Panc1 (cell line): ENCODE measurements at regions not wholly inside any gene's neighbourhood (a gene's known extent, or its start where the extent isn't known, plus 50 kb on each side); places are given as distances from the start of the nearest gene placed in this dataset.

Experiments used
- ATAC-seq: fragments of 200-7000 bp; cut with Tn5 transposase; 2 replicates; pipeline ENCODE4 v1.9.1; 2020; ENCODE audit warnings: mild to moderate bottlenecking, moderate library complexity
- BruUV-seq: library from RNA; stranded (reverse); fragments of 400-500 nt; replicated peaks from 2 replicates; lab custom pipeline; 2021; lab: Mats Ljungman, UMichigan
- CTCF ChIA-PET: fragments of 300-600 bp; sonication (Branson Sonifier 250); formaldehyde crosslinking; loops from one replicate; lab custom pipeline; 2022; ENCODE audit warnings: antibody characterized with exemption; lab: Charles Lee
- POLR2A ChIA-PET: fragments of 300-600 bp; sonication (Branson Sonifier 250); formaldehyde crosslinking; loops from one replicate; lab custom pipeline; 2022; ENCODE audit warnings: antibody characterized with exemption; lab: Charles Lee
- DNase-seq: peaks from one replicate; pipeline ENCODE4 v3.0.0-alpha.2; 2010; ENCODE audit warnings: low read depth, low spot score
- H3K27ac ChIP-seq: 2 replicates; pipeline ENCODE4 v1.5.1; 2011; ENCODE audit warnings: mild to moderate bottlenecking, low read length, inconsistent platforms
- H3K27me3 ChIP-seq: fragments of 200-500 bp; sonication (Bioruptor generic); 2 replicates; pipeline ENCODE4 v1.6.0; 2014; ENCODE audit warnings: low read length, inconsistent platforms; ENCODE audit not compliant: control insufficient read depth, insufficient read depth
- H3K36me3 ChIP-seq: fragments of 200-500 bp; sonication (Bioruptor generic); 2 replicates; pipeline ENCODE4 v1.5.1; 2014; ENCODE audit warnings: inconsistent platforms, mild to moderate bottlenecking, low read length, moderate library complexity; ENCODE audit not compliant: control insufficient read depth, insufficient read depth
- H3K4me1 ChIP-seq: 2 replicates; pipeline ENCODE4 v1.5.1; 2011; ENCODE audit warnings: inconsistent platforms, mild to moderate bottlenecking, low read length, moderate library complexity; ENCODE audit not compliant: control insufficient read depth, insufficient read depth
- H3K4me3 ChIP-seq, 2 experiments: 2 replicates each; pipeline ENCODE4 v1.5.1; 2011 to 2012; ENCODE audit warnings: low read depth in 2 of 2, low read length in 2 of 2, mild to moderate bottlenecking in 2 of 2, inconsistent platforms in 1 of 2, moderate library complexity in 1 of 2
- H3K9me3 ChIP-seq: fragments of 200-500 bp; sonication (Bioruptor generic); 2 replicates; pipeline ENCODE4 v1.5.1; 2014; ENCODE audit warnings: low read depth, mild to moderate bottlenecking, inconsistent platforms, low read length, moderate library complexity; ENCODE audit not compliant: control insufficient read depth, insufficient read depth
- POLR2AphosphoS5 ChIP-seq: IDR thresholded peaks from 2 replicates; pipeline ENCODE4 v1.6.1; 2012; ENCODE audit warnings: mild to moderate bottlenecking, low read depth, low read length, moderate library complexity
- SIN3A ChIP-seq: IDR thresholded peaks from 2 replicates; pipeline ENCODE4 v1.6.1; 2012; ENCODE audit warnings: low read depth, mild to moderate bottlenecking, low read length, moderate library complexity, borderline replicate concordance; ENCODE audit not compliant: insufficient read depth
- TCF7L2 ChIP-seq: IDR thresholded peaks from 2 replicates; pipeline ENCODE4 v1.6.1; 2011; ENCODE audit warnings: mild to moderate bottlenecking, low read depth, low read length, inconsistent platforms
- in situ Hi-C: cut with HindIII; loops from 2 replicates; pipeline ENCODE4 v1.10.0; 2016; ENCODE audit warnings: low sequenced_read_pairs, low pct_unique_long_range_greater_than_20kb
- intact Hi-C: fragments of 100-400 bp; cut with micrococcal nuclease; formaldehyde crosslinking; loops from one replicate; pipeline ENCODE4 v1.10.0; 2022; ENCODE audit not compliant: unreplicated experiment
- TF ChIP-seq, protein P1 (sequence below), 2 experiments: IDR thresholded peaks; 2 replicates each; pipeline ENCODE4 v1.6.1; 2011 to 2012; ENCODE audit warnings: low read depth in 2 of 2, control low read depth in 1 of 2, low read length in 1 of 2, mild to moderate bottlenecking in 1 of 2, moderate library complexity in 1 of 2; ENCODE audit not compliant: insufficient read depth in 1 of 2
- TF ChIP-seq, protein P2 (sequence below): fragments of 450-650 bp; IDR thresholded peaks from 2 replicates; pipeline ENCODE4 v1.5.1; 2017; ENCODE audit warnings: mild to moderate bottlenecking

DNA sequence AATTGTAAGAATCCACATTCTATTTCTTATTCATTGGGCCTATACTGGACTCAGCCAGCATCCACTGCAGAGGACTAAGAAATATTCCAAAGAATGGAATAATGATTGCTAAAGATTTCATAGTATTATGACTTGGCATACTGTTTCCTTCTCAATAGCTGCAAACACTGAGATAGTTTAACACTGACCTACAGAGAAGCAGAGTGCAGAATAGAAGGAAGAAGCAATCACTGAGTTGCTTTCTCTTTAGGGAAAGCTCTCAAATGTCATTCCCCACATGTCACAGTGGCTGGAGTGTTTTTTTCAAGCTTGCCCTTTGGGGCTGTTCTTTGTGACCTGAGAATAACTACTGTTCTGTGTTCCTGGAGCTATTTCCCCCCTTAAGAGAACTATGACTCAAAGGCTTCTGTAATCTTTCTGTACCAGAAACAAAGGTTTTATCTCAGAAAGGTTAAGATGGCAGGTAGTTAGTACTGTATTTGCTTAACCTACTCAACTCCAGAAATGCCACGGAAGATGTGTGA, 243.6 kb upstream of the LUZP2 start:
- CTCF ChIA-PET: no interaction called here
- no peak overlapping the region for H3K27ac ChIP-seq
- no peak for TF ChIP-seq TCF7L2
- TF ChIP-seq POLR2AphosphoS5: no peak
- TF ChIP-seq, protein P1, sequence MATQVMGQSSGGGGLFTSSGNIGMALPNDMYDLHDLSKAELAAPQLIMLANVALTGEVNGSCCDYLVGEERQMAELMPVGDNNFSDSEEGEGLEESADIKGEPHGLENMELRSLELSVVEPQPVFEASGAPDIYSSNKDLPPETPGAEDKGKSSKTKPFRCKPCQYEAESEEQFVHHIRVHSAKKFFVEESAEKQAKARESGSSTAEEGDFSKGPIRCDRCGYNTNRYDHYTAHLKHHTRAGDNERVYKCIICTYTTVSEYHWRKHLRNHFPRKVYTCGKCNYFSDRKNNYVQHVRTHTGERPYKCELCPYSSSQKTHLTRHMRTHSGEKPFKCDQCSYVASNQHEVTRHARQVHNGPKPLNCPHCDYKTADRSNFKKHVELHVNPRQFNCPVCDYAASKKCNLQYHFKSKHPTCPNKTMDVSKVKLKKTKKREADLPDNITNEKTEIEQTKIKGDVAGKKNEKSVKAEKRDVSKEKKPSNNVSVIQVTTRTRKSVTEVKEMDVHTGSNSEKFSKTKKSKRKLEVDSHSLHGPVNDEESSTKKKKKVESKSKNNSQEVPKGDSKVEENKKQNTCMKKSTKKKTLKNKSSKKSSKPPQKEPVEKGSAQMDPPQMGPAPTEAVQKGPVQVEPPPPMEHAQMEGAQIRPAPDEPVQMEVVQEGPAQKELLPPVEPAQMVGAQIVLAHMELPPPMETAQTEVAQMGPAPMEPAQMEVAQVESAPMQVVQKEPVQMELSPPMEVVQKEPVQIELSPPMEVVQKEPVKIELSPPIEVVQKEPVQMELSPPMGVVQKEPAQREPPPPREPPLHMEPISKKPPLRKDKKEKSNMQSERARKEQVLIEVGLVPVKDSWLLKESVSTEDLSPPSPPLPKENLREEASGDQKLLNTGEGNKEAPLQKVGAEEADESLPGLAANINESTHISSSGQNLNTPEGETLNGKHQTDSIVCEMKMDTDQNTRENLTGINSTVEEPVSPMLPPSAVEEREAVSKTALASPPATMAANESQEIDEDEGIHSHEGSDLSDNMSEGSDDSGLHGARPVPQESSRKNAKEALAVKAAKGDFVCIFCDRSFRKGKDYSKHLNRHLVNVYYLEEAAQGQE (IDR thresholded peaks at IDR 0.05; ENCODE audit: insufficient read depth in 1 of 2, low read depth in 2 of 2, low read length in 1 of 2): no peak
- no peak for TF ChIP-seq SIN3A
- TF ChIP-seq, protein P2, sequence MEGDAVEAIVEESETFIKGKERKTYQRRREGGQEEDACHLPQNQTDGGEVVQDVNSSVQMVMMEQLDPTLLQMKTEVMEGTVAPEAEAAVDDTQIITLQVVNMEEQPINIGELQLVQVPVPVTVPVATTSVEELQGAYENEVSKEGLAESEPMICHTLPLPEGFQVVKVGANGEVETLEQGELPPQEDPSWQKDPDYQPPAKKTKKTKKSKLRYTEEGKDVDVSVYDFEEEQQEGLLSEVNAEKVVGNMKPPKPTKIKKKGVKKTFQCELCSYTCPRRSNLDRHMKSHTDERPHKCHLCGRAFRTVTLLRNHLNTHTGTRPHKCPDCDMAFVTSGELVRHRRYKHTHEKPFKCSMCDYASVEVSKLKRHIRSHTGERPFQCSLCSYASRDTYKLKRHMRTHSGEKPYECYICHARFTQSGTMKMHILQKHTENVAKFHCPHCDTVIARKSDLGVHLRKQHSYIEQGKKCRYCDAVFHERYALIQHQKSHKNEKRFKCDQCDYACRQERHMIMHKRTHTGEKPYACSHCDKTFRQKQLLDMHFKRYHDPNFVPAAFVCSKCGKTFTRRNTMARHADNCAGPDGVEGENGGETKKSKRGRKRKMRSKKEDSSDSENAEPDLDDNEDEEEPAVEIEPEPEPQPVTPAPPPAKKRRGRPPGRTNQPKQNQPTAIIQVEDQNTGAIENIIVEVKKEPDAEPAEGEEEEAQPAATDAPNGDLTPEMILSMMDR: no peak
- H3K36me3 ChIP-seq: no peaks in the 10 kb centered on the region; the same call in 1 of the 2 replicates
- H3K4me1 ChIP-seq: no peaks in the 10 kb centered on the region
- no peak overlapping the region for H3K4me3 ChIP-seq
- no peaks in the 10 kb centered on the region for H3K27me3 ChIP-seq
- POLR2A ChIA-PET: interaction anchor here (0.6 kb wide), 1 partner anchor 309 kb away, joined by 3 read pairs; no protein-coding TSS in a partner anchor
- no peaks in the 10 kb centered on the region for H3K9me3 ChIP-seq
- intact Hi-C loops (no loop called here), in situ Hi-C loops (no loop called here)
- no TSS peak for BruUV-seq
- ATAC-seq (no peak), DNase-seq (no peak)

DNA sequence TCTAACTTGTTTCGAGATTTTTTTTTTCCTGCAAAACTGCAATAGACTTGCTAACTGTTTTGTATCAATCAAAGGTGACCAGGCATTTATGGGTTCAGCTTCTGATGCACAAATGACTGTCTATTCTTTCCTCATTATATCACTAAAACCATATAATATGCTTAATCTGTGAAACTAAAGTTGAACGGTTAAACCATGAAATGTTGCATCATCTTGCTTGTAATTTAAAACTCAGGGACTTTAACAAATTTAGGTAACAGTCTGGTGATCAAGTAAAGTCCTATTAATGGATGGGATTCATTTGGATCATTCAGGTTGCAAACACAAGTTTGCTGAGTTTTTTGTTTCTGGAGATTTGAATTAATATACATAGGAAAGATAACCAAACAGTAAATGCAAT, 232.0 kb upstream of the LUZP2 start:
- no peak for ATAC-seq
- Histone ChIP-seq H3K9me3 (no peaks in the 10 kb centered on the region), H3K4me1 (no peaks in the 10 kb centered on the region), H3K4me3 (no peak overlapping the region), H3K36me3 (no peaks in the 10 kb centered on the region), H3K27ac (no peak overlapping the region), H3K27me3 (no peaks in the 10 kb centered on the region)
- POLR2A ChIA-PET: no interaction called here
- no peak for DNase-seq
- intact Hi-C loops: no loop called here
- in situ Hi-C loops: no loop called here
- CTCF ChIA-PET: no interaction called here
- TF ChIP-seq TCF7L2 (no peak), SIN3A (no peak), POLR2AphosphoS5 (no peak)
- TF ChIP-seq, protein P2: no peak
- TF ChIP-seq, protein P1 (IDR thresholded peaks at IDR 0.05; ENCODE audit: insufficient read depth in 1 of 2, low read depth in 2 of 2, low read length in 1 of 2): no peak
- no TSS peak for BruUV-seq
